Astrocyte (in vitro differentiated cells and primary cell): ENCODE measurements at regions not wholly inside any gene's neighbourhood (a gene's known extent, or its start where the extent isn't known, plus 50 kb on each side); places are given as distances from the start of the nearest gene placed in this dataset.

Source experiments
- DNase-seq: peaks from one replicate; pipeline ENCODE4 v3.0.0-alpha.2; 2010; ENCODE audit warnings: low read depth
- FAIRE-seq: peaks from 2 replicates; lab custom pipeline; 2011; peaks lifted over from hg19 to GRCh38; lab: Jason Lieb, UNC
- H2AFZ ChIP-seq: 2 replicates; pipeline ENCODE4 v1.6.0; 2012; ENCODE audit warnings: low read depth, low read length, inconsistent platforms
- H3K27ac ChIP-seq: 2 replicates; pipeline ENCODE4 v1.5.1; 2011; ENCODE audit warnings: low read depth, low read length, inconsistent platforms
- H3K27me3 ChIP-seq: 2 replicates; pipeline ENCODE4 v1.6.0; 2011; ENCODE audit warnings: low read length, inconsistent platforms; ENCODE audit not compliant: insufficient read depth
- H3K36me3 ChIP-seq: 2 replicates; pipeline ENCODE4 v1.5.1; 2011; ENCODE audit warnings: low read length, inconsistent platforms; ENCODE audit not compliant: insufficient read depth
- H3K4me1 ChIP-seq: 2 replicates; pipeline ENCODE4 v1.5.1; 2011; ENCODE audit warnings: low read length, inconsistent platforms; ENCODE audit not compliant: insufficient read depth
- H3K4me2 ChIP-seq: 2 replicates; pipeline ENCODE4 v1.6.0; 2012; ENCODE audit warnings: low read length, inconsistent platforms
- H3K4me3 ChIP-seq: 2 replicates; pipeline ENCODE4 v1.5.1; 2011; ENCODE audit warnings: low read depth, mild to moderate bottlenecking, low read length, inconsistent platforms; ENCODE audit not compliant: insufficient read depth
- H3K79me2 ChIP-seq: 2 replicates; pipeline ENCODE4 v1.6.0; 2012; ENCODE audit warnings: mild to moderate bottlenecking, low read length, inconsistent platforms; ENCODE audit not compliant: insufficient read depth
- H3K9ac ChIP-seq: 2 replicates; pipeline ENCODE4 v1.6.0; 2012; ENCODE audit warnings: mild to moderate bottlenecking, low read length, inconsistent platforms
- H3K9me3 ChIP-seq: 2 replicates; pipeline ENCODE4 v1.5.1; 2012; ENCODE audit warnings: low read depth, mild to moderate bottlenecking, low read length, inconsistent platforms; ENCODE audit not compliant: insufficient read depth
- H4K20me1 ChIP-seq: 2 replicates; pipeline ENCODE4 v1.6.0; 2012; ENCODE audit warnings: low read length, inconsistent platforms; ENCODE audit not compliant: insufficient read depth
- H3K27ac Mint-ChIP-seq: one replicate; pipeline ENCODE4 v1.8.0; 2021; ENCODE audit warnings: mild to moderate bottlenecking, mixed read lengths; ENCODE audit not compliant: unreplicated experiment
- H3K27me3 Mint-ChIP-seq: one replicate; pipeline ENCODE4 v1.8.0; 2021; ENCODE audit warnings: low read depth, mixed read lengths; ENCODE audit not compliant: unreplicated experiment
- H3K36me3 Mint-ChIP-seq: one replicate; pipeline ENCODE4 v1.8.0; 2021; ENCODE audit warnings: low read depth, mixed read lengths; ENCODE audit not compliant: unreplicated experiment
- H3K4me1 Mint-ChIP-seq: one replicate; pipeline ENCODE4 v1.8.0; 2021; ENCODE audit warnings: low read depth, mixed read lengths; ENCODE audit not compliant: unreplicated experiment
- H3K4me3 Mint-ChIP-seq: one replicate; pipeline ENCODE4 v1.8.0; 2021; ENCODE audit warnings: mild to moderate bottlenecking, moderate library complexity, mixed read lengths; ENCODE audit not compliant: unreplicated experiment
- H3K9me3 Mint-ChIP-seq: one replicate; pipeline ENCODE4 v1.8.0; 2021; ENCODE audit warnings: mild to moderate bottlenecking, mixed read lengths; ENCODE audit not compliant: unreplicated experiment
- EZH2 ChIP-seq: IDR thresholded peaks from 2 replicates; pipeline ENCODE4 v1.6.1; 2012; ENCODE audit warnings: mild to moderate bottlenecking, low read length, inconsistent platforms; ENCODE audit not compliant: insufficient read depth
- TF ChIP-seq, protein P1 (sequence below): IDR thresholded peaks from 2 replicates; pipeline ENCODE4 v1.5.1; 2011; ENCODE audit warnings: low read depth, mild to moderate bottlenecking, inconsistent platforms, low read length, moderate library complexity; ENCODE audit not compliant: insufficient read depth

DNA sequence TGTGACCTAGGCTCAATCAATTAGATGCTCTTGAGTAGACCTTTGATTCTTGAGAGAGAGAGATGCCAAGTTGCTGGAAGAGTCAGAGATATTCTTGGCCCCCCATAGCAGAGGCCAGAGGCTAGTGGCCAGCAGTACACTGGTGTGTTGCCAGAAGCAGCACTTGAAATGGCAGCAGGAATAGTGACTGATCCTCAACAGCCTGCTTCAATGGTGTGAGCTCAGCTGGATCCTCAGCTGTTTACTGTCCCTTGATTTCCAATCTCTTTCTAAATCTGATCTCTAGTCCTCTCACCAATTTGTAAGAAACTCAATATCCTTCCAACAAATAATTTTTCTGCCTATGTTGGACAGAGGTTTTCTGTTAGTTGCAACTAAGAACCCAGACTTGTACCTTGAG is 170.3 kb upstream of the CCDC54 start:
- Mint-ChIP-seq H3K4me1 (peaks cover 35% of the 10 kb centered on the region), H3K36me3 (no peaks in the 10 kb centered on the region), H3K9me3 (no peaks in the 10 kb centered on the region), H3K27ac (peak overlapping the region; percentile 94), H3K4me3 (no peak overlapping the region), H3K27me3 (no peaks in the 10 kb centered on the region)
- Histone ChIP-seq H4K20me1 (no peaks in the 10 kb centered on the region), H3K9ac (no peak overlapping the region), H3K4me2 (no peak overlapping the region), H3K79me2 (no peaks in the 10 kb centered on the region), H3K9me3 (no peaks in the 10 kb centered on the region), H3K4me3 (no peak overlapping the region), H2AFZ (no peak overlapping the region), H3K4me1 (peaks cover 18% of the 10 kb centered on the region), H3K36me3 (no peaks in the 10 kb centered on the region), H3K27me3 (no peaks in the 10 kb centered on the region), H3K27ac (peak overlapping the region; percentile 77)
- FAIRE-seq (no peak), DNase-seq (no peak)
- TF ChIP-seq, protein P1, sequence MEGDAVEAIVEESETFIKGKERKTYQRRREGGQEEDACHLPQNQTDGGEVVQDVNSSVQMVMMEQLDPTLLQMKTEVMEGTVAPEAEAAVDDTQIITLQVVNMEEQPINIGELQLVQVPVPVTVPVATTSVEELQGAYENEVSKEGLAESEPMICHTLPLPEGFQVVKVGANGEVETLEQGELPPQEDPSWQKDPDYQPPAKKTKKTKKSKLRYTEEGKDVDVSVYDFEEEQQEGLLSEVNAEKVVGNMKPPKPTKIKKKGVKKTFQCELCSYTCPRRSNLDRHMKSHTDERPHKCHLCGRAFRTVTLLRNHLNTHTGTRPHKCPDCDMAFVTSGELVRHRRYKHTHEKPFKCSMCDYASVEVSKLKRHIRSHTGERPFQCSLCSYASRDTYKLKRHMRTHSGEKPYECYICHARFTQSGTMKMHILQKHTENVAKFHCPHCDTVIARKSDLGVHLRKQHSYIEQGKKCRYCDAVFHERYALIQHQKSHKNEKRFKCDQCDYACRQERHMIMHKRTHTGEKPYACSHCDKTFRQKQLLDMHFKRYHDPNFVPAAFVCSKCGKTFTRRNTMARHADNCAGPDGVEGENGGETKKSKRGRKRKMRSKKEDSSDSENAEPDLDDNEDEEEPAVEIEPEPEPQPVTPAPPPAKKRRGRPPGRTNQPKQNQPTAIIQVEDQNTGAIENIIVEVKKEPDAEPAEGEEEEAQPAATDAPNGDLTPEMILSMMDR = no peak
- TF ChIP-seq EZH2 = no peak

DNA sequence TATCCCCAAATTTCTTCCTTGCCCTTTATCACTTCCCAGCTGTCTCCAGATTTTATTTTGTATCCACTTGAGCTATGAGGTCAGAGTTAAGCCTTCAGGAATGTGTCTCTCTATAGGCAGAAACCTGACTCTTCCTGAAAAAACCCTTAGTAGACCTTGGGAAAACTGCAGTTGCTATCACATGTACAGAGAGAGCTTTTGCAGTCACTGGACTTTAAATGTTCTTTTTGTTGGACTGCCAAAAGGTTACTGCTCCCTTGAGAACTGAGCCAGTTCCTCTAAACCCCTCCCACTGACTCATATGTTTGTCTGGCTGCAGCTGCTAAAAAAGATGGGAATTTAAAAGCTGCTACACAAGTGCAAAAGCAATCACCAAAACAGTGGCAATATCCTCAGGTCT is 169.1 kb upstream of the CCDC54 start:
- no peak overlapping the region for H3K4me3 Mint-ChIP-seq

DNA sequence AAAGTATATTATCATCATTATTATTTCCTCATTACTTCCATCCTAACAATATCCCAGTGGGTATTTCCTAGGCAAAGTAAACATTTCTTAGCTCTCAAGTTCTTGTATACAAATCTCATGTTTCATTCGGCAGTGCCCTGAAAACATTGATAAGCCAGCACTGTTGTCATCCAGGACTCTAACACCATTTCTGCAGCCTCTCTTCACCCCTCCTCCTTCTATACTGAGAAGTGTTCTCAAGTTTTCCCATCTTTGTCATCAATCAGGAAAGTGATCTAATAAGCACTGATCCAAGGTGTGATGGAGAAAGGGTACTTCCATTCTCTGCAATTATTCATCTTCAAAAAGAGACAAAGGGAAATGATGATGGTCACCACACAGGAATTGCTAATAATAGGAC is 168.4 kb upstream of the CCDC54 start:
- H3K27ac ChIP-seq = peak overlapping the region; percentile 61
- peak overlapping the region; percentile 19 for H2AFZ ChIP-seq
- no peaks in the 10 kb centered on the region for H3K9me3 ChIP-seq
- H3K4me3 ChIP-seq = no peak overlapping the region
- TF ChIP-seq EZH2 = no peak
- TF ChIP-seq, protein P1 = no peak
- H3K4me2 ChIP-seq = peak overlapping the region; percentile 65
- H3K4me1 ChIP-seq = peaks cover 24% of the 10 kb centered on the region
- FAIRE-seq (peak; percentile 80), DNase-seq (no peak)
- H3K27me3 ChIP-seq = no peaks in the 10 kb centered on the region
- no peaks in the 10 kb centered on the region for H3K9me3 Mint-ChIP-seq
- H3K9ac ChIP-seq = peak overlapping the region; percentile 42
- H3K4me3 Mint-ChIP-seq = no peak overlapping the region
- H3K36me3 ChIP-seq = no peaks in the 10 kb centered on the region
- no peaks in the 10 kb centered on the region for H3K79me2 ChIP-seq
- no peaks in the 10 kb centered on the region for H3K36me3 Mint-ChIP-seq
- peak overlapping the region; percentile 48 for H3K27ac Mint-ChIP-seq
- H3K27me3 Mint-ChIP-seq = no peaks in the 10 kb centered on the region
- H4K20me1 ChIP-seq = no peaks in the 10 kb centered on the region
- peaks cover 42% of the 10 kb centered on the region for H3K4me1 Mint-ChIP-seq

More for the DNA sequence above, 169.1 kb upstream of the CCDC54 start:
- TF ChIP-seq, protein P1 = no peak
- TF ChIP-seq EZH2 = no peak
- H3K9me3 Mint-ChIP-seq = no peaks in the 10 kb centered on the region
- Histone ChIP-seq H3K4me3 (no peak overlapping the region), H3K4me1 (peaks cover 20% of the 10 kb centered on the region), H3K36me3 (no peaks in the 10 kb centered on the region), H3K79me2 (no peaks in the 10 kb centered on the region), H4K20me1 (no peaks in the 10 kb centered on the region), H3K4me2 (peak overlapping the region; percentile 65), H3K9ac (peak overlapping the region; percentile 60), H2AFZ (no peak overlapping the region), H3K9me3 (no peaks in the 10 kb centered on the region), H3K27ac (peak overlapping the region; percentile 77), H3K27me3 (no peaks in the 10 kb centered on the region)
- FAIRE-seq (peak; percentile 95), DNase-seq (peak; percentile 98)
- no peaks in the 10 kb centered on the region for H3K27me3 Mint-ChIP-seq
- no peaks in the 10 kb centered on the region for H3K36me3 Mint-ChIP-seq
- H3K4me1 Mint-ChIP-seq = peaks cover 38% of the 10 kb centered on the region
- peak overlapping the region; percentile 94 for H3K27ac Mint-ChIP-seq
